ENCODE measurements at regions not wholly inside any gene's neighbourhood (a gene's known extent, or its start where the extent isn't known, plus 50 kb on each side); places are given as distances from the start of the nearest gene placed in this dataset.

GRCh38 chr3:86797946-86798345 lies 193.0 kb downstream of the VGLL3 start:
- TF ChIP-seq NFE2L2 (conservative IDR thresholded peaks at IDR 0.05; ENCODE audit: low read length), result no peak
- TF ChIP-seq BHLHE40 (IDR thresholded peaks at IDR 0.05; ENCODE audit: low read depth, low read length), result no peak
- no peak for TF ChIP-seq POLR2A (IDR thresholded peaks at IDR 0.05; ENCODE audit: low read length)
- TF ChIP-seq, protein P1, sequence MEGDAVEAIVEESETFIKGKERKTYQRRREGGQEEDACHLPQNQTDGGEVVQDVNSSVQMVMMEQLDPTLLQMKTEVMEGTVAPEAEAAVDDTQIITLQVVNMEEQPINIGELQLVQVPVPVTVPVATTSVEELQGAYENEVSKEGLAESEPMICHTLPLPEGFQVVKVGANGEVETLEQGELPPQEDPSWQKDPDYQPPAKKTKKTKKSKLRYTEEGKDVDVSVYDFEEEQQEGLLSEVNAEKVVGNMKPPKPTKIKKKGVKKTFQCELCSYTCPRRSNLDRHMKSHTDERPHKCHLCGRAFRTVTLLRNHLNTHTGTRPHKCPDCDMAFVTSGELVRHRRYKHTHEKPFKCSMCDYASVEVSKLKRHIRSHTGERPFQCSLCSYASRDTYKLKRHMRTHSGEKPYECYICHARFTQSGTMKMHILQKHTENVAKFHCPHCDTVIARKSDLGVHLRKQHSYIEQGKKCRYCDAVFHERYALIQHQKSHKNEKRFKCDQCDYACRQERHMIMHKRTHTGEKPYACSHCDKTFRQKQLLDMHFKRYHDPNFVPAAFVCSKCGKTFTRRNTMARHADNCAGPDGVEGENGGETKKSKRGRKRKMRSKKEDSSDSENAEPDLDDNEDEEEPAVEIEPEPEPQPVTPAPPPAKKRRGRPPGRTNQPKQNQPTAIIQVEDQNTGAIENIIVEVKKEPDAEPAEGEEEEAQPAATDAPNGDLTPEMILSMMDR (IDR thresholded peaks at IDR 0.05), result no peak
- TF ChIP-seq HDAC2 (IDR thresholded peaks at IDR 0.05), result no peak
- TF ChIP-seq CHD2 (IDR thresholded peaks at IDR 0.05; ENCODE audit: low read length, partially characterized antibody), result no peak
- TF ChIP-seq JUN (IDR thresholded peaks at IDR 0.05), result no peak
- TF ChIP-seq EP300 (IDR thresholded peaks at IDR 0.05), result no peak
- no peak for TF ChIP-seq SREBF2 (IDR thresholded peaks at IDR 0.05)
- no peak for TF ChIP-seq MAFK (IDR thresholded peaks at IDR 0.05; ENCODE audit: partially characterized antibody)
- no peak for TF ChIP-seq JUNB (IDR thresholded peaks at IDR 0.05)

Measured in A549 (cell line).